Right atrium auricular region (tissue), 2 donors: ENCODE measurements at regions not wholly inside any gene's neighbourhood (a gene's known extent, or its start where the extent isn't known, plus 50 kb on each side); places are given as distances from the start of the nearest gene placed in this dataset.

ENCODE experiments used
- DNase-seq: peaks from one replicate; pipeline ENCODE4 v3.0.0-alpha.2; 2019; ENCODE audit warnings: low spot score
- H3K27ac ChIP-seq, 2 donors: fragments of 200-600 bp; sonication (generic); 1 replicate in 1 of 2; 2 replicates in 1 of 2; pipeline ENCODE4 v1.5.1; 2016 to 2019
- H3K27me3 ChIP-seq, 2 donors: fragments of 200-600 bp; sonication (generic); one replicate each; pipeline versions ENCODE4 v1.5.1 to v1.6.0; 2017 to 2019
- H3K36me3 ChIP-seq: fragments of 200-600 bp; sonication (generic); one replicate; pipeline ENCODE4 v1.5.1; 2016
- H3K4me1 ChIP-seq, 2 donors: fragments of 200-600 bp; sonication (generic); one replicate each; pipeline versions ENCODE4 v1.5.1 to v1.6.0; 2017 to 2019
- H3K4me3 ChIP-seq, 2 donors: fragments of 200-600 bp; sonication (generic); 1 replicate in 1 of 2; 2 replicates in 1 of 2; pipeline ENCODE4 v1.5.1; 2017 to 2019; ENCODE audit warnings: mild to moderate bottlenecking in 1 of 2, moderate library complexity in 1 of 2
- H3K9me3 ChIP-seq, 2 donors: fragments of 200-600 bp; sonication (generic); one replicate each; pipeline ENCODE4 v1.5.1; 2019
- TF ChIP-seq, protein P1 (sequence below), 2 donors: fragments of 200-600 bp; sonication (generic); IDR thresholded peaks; one replicate each; pipeline ENCODE4 v1.5.1; 2019; ENCODE audit warnings: antibody characterized with exemption in 2 of 2

DNA sequence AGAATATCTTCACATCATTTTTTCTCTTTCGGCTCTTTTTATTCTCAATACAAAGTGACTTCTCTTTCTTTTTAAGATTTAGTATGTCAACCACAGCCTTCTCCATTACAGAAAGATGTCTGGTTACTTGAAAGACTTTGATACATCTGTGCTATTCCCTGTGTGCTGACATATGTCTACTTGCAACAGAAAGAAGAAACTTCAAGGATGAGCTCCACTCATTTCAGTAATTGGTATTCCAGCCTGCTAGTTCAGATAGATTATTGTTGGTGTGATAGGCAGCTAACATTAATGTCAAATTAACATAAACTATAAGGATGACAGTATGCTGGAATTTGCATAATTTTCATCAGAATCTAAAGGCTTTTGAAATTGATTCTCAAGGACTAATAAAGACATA is 948.7 kb downstream of the PCDH18 start:
- no peaks in the 10 kb centered on the region for H3K9me3 ChIP-seq
- no peak overlapping the region for H3K27ac ChIP-seq
- no peak overlapping the region for H3K4me3 ChIP-seq
- no peaks in the 10 kb centered on the region for H3K36me3 ChIP-seq
- DNase-seq: no peak
- TF ChIP-seq, protein P1, sequence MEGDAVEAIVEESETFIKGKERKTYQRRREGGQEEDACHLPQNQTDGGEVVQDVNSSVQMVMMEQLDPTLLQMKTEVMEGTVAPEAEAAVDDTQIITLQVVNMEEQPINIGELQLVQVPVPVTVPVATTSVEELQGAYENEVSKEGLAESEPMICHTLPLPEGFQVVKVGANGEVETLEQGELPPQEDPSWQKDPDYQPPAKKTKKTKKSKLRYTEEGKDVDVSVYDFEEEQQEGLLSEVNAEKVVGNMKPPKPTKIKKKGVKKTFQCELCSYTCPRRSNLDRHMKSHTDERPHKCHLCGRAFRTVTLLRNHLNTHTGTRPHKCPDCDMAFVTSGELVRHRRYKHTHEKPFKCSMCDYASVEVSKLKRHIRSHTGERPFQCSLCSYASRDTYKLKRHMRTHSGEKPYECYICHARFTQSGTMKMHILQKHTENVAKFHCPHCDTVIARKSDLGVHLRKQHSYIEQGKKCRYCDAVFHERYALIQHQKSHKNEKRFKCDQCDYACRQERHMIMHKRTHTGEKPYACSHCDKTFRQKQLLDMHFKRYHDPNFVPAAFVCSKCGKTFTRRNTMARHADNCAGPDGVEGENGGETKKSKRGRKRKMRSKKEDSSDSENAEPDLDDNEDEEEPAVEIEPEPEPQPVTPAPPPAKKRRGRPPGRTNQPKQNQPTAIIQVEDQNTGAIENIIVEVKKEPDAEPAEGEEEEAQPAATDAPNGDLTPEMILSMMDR (IDR thresholded peaks at IDR 0.05): no peak
- no peaks in the 10 kb centered on the region for H3K4me1 ChIP-seq
- no peaks in the 10 kb centered on the region for H3K27me3 ChIP-seq

- H3K9me3 ChIP-seq: no peaks in the 10 kb centered on the region
- H3K27me3 ChIP-seq: no peaks in the 10 kb centered on the region
- no peak for DNase-seq
- H3K27ac ChIP-seq: no peak overlapping the region
- no peaks in the 10 kb centered on the region for H3K36me3 ChIP-seq
- H3K4me3 ChIP-seq: no peak overlapping the region
- TF ChIP-seq, protein P1 (IDR thresholded peaks at IDR 0.05): no peak
- no peaks in the 10 kb centered on the region for H3K4me1 ChIP-seq
Measured at GRCh38 chr4:136581119-136581518, 951.2 kb downstream of the PCDH18 start.

- H3K27ac ChIP-seq: no peak overlapping the region
- H3K27me3 ChIP-seq: no peaks in the 10 kb centered on the region
- TF ChIP-seq, protein P1 (IDR thresholded peaks at IDR 0.05): no peak
- no peaks in the 10 kb centered on the region for H3K36me3 ChIP-seq
- no peak for DNase-seq
- H3K4me3 ChIP-seq: no peak overlapping the region
- H3K4me1 ChIP-seq: no peaks in the 10 kb centered on the region
- H3K9me3 ChIP-seq: no peaks in the 10 kb centered on the region
Measured at GRCh38 chr4:136575146-136575545, 957.1 kb downstream of the PCDH18 start.

- DNase-seq: no peak
Measured at GRCh38 chr4:136573460-136573859, 958.8 kb downstream of the PCDH18 start.

GRCh38 chr4:136571315-136571714 is 961.0 kb downstream of the PCDH18 start:
- H3K9me3 ChIP-seq: no peaks in the 10 kb centered on the region
- H3K27ac ChIP-seq: no peak overlapping the region
- no peaks in the 10 kb centered on the region for H3K36me3 ChIP-seq
- H3K27me3 ChIP-seq: no peaks in the 10 kb centered on the region
- DNase-seq: no peak
- TF ChIP-seq, protein P1 (IDR thresholded peaks at IDR 0.05): no peak
- H3K4me1 ChIP-seq: no peaks in the 10 kb centered on the region
- H3K4me3 ChIP-seq: no peak overlapping the region

More at GRCh38 chr4:136573460-136573859, 958.8 kb downstream of the PCDH18 start:
- Histone ChIP-seq H3K27ac (no peak overlapping the region), H3K4me1 (no peaks in the 10 kb centered on the region), H3K27me3 (no peaks in the 10 kb centered on the region), H3K4me3 (no peak overlapping the region), H3K9me3 (no peaks in the 10 kb centered on the region), H3K36me3 (no peaks in the 10 kb centered on the region)
- TF ChIP-seq, protein P1 (IDR thresholded peaks at IDR 0.05): no peak

DNA sequence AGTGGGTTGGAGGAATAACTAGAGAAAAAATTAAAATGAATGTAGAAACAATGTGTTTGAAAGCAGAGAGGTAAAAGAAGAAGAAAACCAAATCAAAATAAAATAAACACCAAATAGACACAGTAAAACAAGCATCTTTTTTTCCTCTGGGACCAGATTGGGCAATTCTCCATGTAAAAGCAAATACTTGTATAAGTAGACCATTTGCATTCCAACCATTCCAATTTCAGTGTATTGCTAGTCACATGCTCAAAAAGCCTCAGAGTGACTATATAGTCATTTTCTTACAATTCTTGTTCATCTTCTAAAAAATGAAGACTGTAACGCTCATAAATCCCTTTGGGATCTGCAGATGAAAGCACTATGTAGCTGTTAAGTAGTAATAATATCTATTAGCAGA is 969.5 kb downstream of the PCDH18 start:
- no peaks in the 10 kb centered on the region for H3K36me3 ChIP-seq

More for the DNA sequence above, 969.5 kb downstream of the PCDH18 start:
- H3K9me3 ChIP-seq: no peaks in the 10 kb centered on the region
- H3K27me3 ChIP-seq: no peaks in the 10 kb centered on the region
- H3K4me3 ChIP-seq: no peak overlapping the region
- no peak for DNase-seq
- TF ChIP-seq, protein P1 (IDR thresholded peaks at IDR 0.05): no peak
- H3K4me1 ChIP-seq: no peaks in the 10 kb centered on the region
- no peak overlapping the region for H3K27ac ChIP-seq
